ENCODE measurements at regions not wholly inside any gene's neighbourhood (a gene's known extent, or its start where the extent isn't known, plus 50 kb on each side); places are given as distances from the start of the nearest gene placed in this dataset.
A peak's percentile ranks its signal among the peaks of the same experiment; 100 is the strongest.

- DNase-seq (ENCODE audit: low read depth), result no peak
These were observed 226.0 kb upstream of the DSEL start for GRCh38 chr18:67742525-67742924.

- DNase-seq (ENCODE audit: low read depth), result no peak
These were observed 219.0 kb upstream of the DSEL start for GRCh38 chr18:67735506-67735905.

- peak; percentile 75 for DNase-seq (ENCODE audit: low read depth)
These were observed 216.6 kb upstream of the DSEL start for GRCh38 chr18:67733088-67733487.

GRCh38 chr18:67731851-67732250 is 215.3 kb upstream of the DSEL start:
- peak; percentile 9 for DNase-seq (ENCODE audit: low read depth)

GRCh38 chr18:67730886-67731285 is 214.4 kb upstream of the DSEL start:
- peak; percentile 79 for DNase-seq (ENCODE audit: low read depth)

- DNase-seq (ENCODE audit: low read depth), result no peak
These were observed 211.8 kb upstream of the DSEL start for GRCh38 chr18:67728364-67728763.

GRCh38 chr18:67726882-67727281 is 210.4 kb upstream of the DSEL start:
- no peak for DNase-seq (ENCODE audit: low read depth)

- DNase-seq (ENCODE audit: low read depth), result no peak
These were observed 201.3 kb upstream of the DSEL start for GRCh38 chr18:67717800-67718199.

GRCh38 chr18:67715567-67715966 is 199.0 kb upstream of the DSEL start:
- no peak for DNase-seq (ENCODE audit: low read depth)

- no peak for DNase-seq (ENCODE audit: low read depth)
These were observed 194.1 kb upstream of the DSEL start for GRCh38 chr18:67710639-67711038.

GRCh38 chr18:67705748-67706147 is 189.2 kb upstream of the DSEL start:
- DNase-seq (ENCODE audit: low read depth), result no peak

GRCh38 chr18:67695684-67696083 is 179.2 kb upstream of the DSEL start:
- DNase-seq (ENCODE audit: low read depth), result no peak

GRCh38 chr18:67694787-67695186 is 178.3 kb upstream of the DSEL start:
- no peak for DNase-seq (ENCODE audit: low read depth)

- no peak for DNase-seq (ENCODE audit: low read depth)
These were observed 176.3 kb upstream of the DSEL start for GRCh38 chr18:67692811-67693210.

- no peak for DNase-seq (ENCODE audit: low read depth)
These were observed 166.0 kb upstream of the DSEL start for GRCh38 chr18:67682516-67682915.

- DNase-seq (ENCODE audit: low read depth), result no peak
These were observed 161.0 kb upstream of the DSEL start for GRCh38 chr18:67677489-67677888.

- DNase-seq (ENCODE audit: low read depth), result no peak
These were observed 156.2 kb upstream of the DSEL start for GRCh38 chr18:67672716-67673115.

GRCh38 chr18:67672155-67672554 is 155.6 kb upstream of the DSEL start:
- peak; percentile 69 for DNase-seq (ENCODE audit: low read depth)

GRCh38 chr18:67670024-67670543 is 153.6 kb upstream of the DSEL start:
- DNase-seq (ENCODE audit: low read depth), result peak; percentile 85

- DNase-seq (ENCODE audit: low read depth), result no peak
These were observed 148.7 kb upstream of the DSEL start for GRCh38 chr18:67665266-67665665.

- DNase-seq (ENCODE audit: low read depth), result no peak
These were observed 146.5 kb upstream of the DSEL start for GRCh38 chr18:67662996-67663395.

GRCh38 chr18:67661555-67661954 is 145.0 kb upstream of the DSEL start:
- DNase-seq (ENCODE audit: low read depth), result no peak

GRCh38 chr18:67654101-67654500 is 137.6 kb upstream of the DSEL start:
- no peak for DNase-seq (ENCODE audit: low read depth)

- no peak for DNase-seq (ENCODE audit: low read depth)
These were observed 135.8 kb upstream of the DSEL start for GRCh38 chr18:67652288-67652687.

GRCh38 chr18:67651438-67651837 is 134.9 kb upstream of the DSEL start:
- DNase-seq (ENCODE audit: low read depth), result peak; percentile 84
